K562 (cell line): ENCODE measurements at regions not wholly inside any gene's neighbourhood (a gene's known extent, or its start where the extent isn't known, plus 50 kb on each side); places are given as distances from the start of the nearest gene placed in this dataset.

ENCODE experiments used
- ATAC-seq: fragments of 200-7000 bp; cut with Tn5 transposase; 3 replicates; pipeline ENCODE4 v1.9.1; 2020; ENCODE audit warnings: moderate library complexity
- BruUV-seq: library from RNA; stranded (reverse); fragments of 400-500 nt; replicated peaks from 2 replicates; lab custom pipeline; 2021; lab: Mats Ljungman, UMichigan
- CTCF ChIA-PET: fragments of 300-600 bp; formaldehyde crosslinking; extraction: SDS; loops from one replicate; lab custom pipeline; 2021; ENCODE audit warnings: low intra/inter-chr PET ratio; lab: Yijun Ruan, JAX
- POLR2A ChIA-PET: fragments of 300-600, 350-650 bp; sonication (Branson Sonifier 250); formaldehyde crosslinking; extraction: SDS; loops from one replicate; lab custom pipeline; 2021; ENCODE audit warnings: antibody characterized with exemption, inconsistent platforms; lab: Yijun Ruan, JAX
- DNase-seq, 4 experiments: peaks; one replicate each; pipeline versions ENCODE4 v3.0.0 to v3.0.0-alpha.2; 2011 to 2018; ENCODE audit warnings: low spot score in 3 of 4, mixed read lengths in 3 of 4; ENCODE audit errors: extremely low read depth in 1 of 4
- FAIRE-seq: peaks from 2 replicates; lab custom pipeline; 2011; peaks lifted over from hg19 to GRCh38; lab: Jason Lieb, UNC
- H2AFZ ChIP-seq: 2 replicates; pipeline ENCODE4 v1.6.0; 2011; ENCODE audit warnings: low read depth, low read length, control low read depth, inconsistent platforms
- H3K27ac ChIP-seq: fragments of 200-600 bp; 3 replicates; pipeline ENCODE4 v1.8.0; 2011; ENCODE audit warnings: low read depth, mild to moderate bottlenecking, control low read depth, inconsistent platforms, low read length, moderate library complexity, mixed read lengths; ENCODE audit errors: extremely low read depth
- H3K27me3 ChIP-seq, 2 experiments: fragments of 300-600 bp in 1 of 2; 2 replicates in 1 of 2; 3 replicates in 1 of 2; pipeline versions ENCODE4 v1.6.0 to v1.8.0; 2011; ENCODE audit warnings: inconsistent platforms in 2 of 2, low read length in 2 of 2, mild to moderate bottlenecking in 1 of 2, mixed read lengths in 1 of 2, moderate library complexity in 1 of 2; ENCODE audit not compliant: control insufficient read depth in 2 of 2, insufficient read depth in 2 of 2
- H3K36me3 ChIP-seq: fragments of 300-600 bp; 3 replicates; pipeline ENCODE4 v1.8.0; 2011; ENCODE audit warnings: mild to moderate bottlenecking, low read length, inconsistent platforms; ENCODE audit not compliant: control insufficient read depth, insufficient read depth
- H3K4me1 ChIP-seq, 2 experiments: fragments of 200-600 bp in 1 of 2; replicated peaks in 1 of 2; 2 replicates in 1 of 2; 3 replicates in 1 of 2; pipeline versions ENCODE4 v1.5.1 to v1.8.0; 2011; ENCODE audit warnings: inconsistent platforms in 2 of 2, low read length in 2 of 2, mild to moderate bottlenecking in 1 of 2, mixed read lengths in 1 of 2, moderate library complexity in 1 of 2; ENCODE audit not compliant: control insufficient read depth in 2 of 2, insufficient read depth in 2 of 2
- H3K4me2 ChIP-seq: 2 replicates; pipeline ENCODE4 v1.6.1; 2011; ENCODE audit warnings: low read length, control low read depth, inconsistent platforms, mixed read lengths; ENCODE audit not compliant: insufficient read depth
- H3K4me3 ChIP-seq: fragments of 200-600 bp; sonication (generic), shearing (Covaris generic); 2 replicates; pipeline ENCODE4 v1.5.1; 2016; ENCODE audit warnings: control low read depth, inconsistent platforms
- H3K79me2 ChIP-seq: fragments of 200-600 bp; 3 replicates; pipeline ENCODE4 v1.8.0; 2011; ENCODE audit warnings: low read length, inconsistent platforms; ENCODE audit not compliant: control insufficient read depth, insufficient read depth
- H3K9ac ChIP-seq, 2 experiments: 2 replicates each; pipeline versions ENCODE4 v1.6.0 to v1.6.1; 2011; ENCODE audit warnings: low read depth in 2 of 2, low read length in 2 of 2, control low read depth in 1 of 2, inconsistent platforms in 1 of 2, mild to moderate bottlenecking in 1 of 2, mixed read lengths in 1 of 2; ENCODE audit not compliant: insufficient read depth in 1 of 2
- H3K9me1 ChIP-seq: one replicate; pipeline ENCODE4 v1.6.0; 2011; ENCODE audit warnings: inconsistent platforms, mild to moderate bottlenecking, low read length, moderate library complexity; ENCODE audit not compliant: control insufficient read depth, insufficient read depth
- H3K9me3 ChIP-seq: replicated peaks from 2 replicates; pipeline ENCODE4 v1.5.1; 2011; ENCODE audit warnings: low read depth, low read length, inconsistent platforms; ENCODE audit not compliant: control insufficient read depth, insufficient read depth
- H4K20me1 ChIP-seq: replicated peaks from 2 replicates; pipeline ENCODE4 v1.6.1; 2011; ENCODE audit warnings: low read length, inconsistent platforms, mixed read lengths; ENCODE audit not compliant: control insufficient read depth, insufficient read depth
- CBX5 ChIP-seq: IDR thresholded peaks from 2 replicates; pipeline ENCODE4 v1.6.1; 2014; ENCODE audit warnings: low read depth, borderline replicate concordance
- DPF2 ChIP-seq: fragments of 450-650 bp; IDR thresholded peaks from 2 replicates; pipeline ENCODE4 v1.6.1; 2016
- GATAD2A ChIP-seq: fragments of 450-650 bp; IDR thresholded peaks from 2 replicates; pipeline ENCODE4 v1.6.1; 2017
- HES1 ChIP-seq: fragments of 450-650 bp; IDR thresholded peaks from 2 replicates; pipeline ENCODE4 v1.6.1; 2016; ENCODE audit warnings: low read depth, mild to moderate bottlenecking, moderate library complexity
- HNRNPUL1 ChIP-seq: fragments of 200-400 bp; formaldehyde crosslinking; IDR thresholded peaks from 2 replicates; pipeline ENCODE4 v1.6.1; 2017; ENCODE audit warnings: low read length
- MTA2 ChIP-seq: fragments of 450-650 bp; IDR thresholded peaks from 2 replicates; pipeline ENCODE4 v1.6.1; 2016; ENCODE audit warnings: low read depth
- NCOA1 ChIP-seq: fragments of 450-650 bp; IDR thresholded peaks from 2 replicates; pipeline ENCODE4 v1.6.1; 2016; ENCODE audit warnings: low read depth
- NFIX ChIP-seq: fragments of 250-450 bp; sonication (Bioruptor Pico); IDR thresholded peaks from 2 replicates; pipeline ENCODE4 v1.4.0; 2020; ENCODE audit warnings: low read depth, mild to moderate bottlenecking, moderate library complexity
- NR3C1 ChIP-seq: sonication (generic); formaldehyde crosslinking; IDR thresholded peaks from 2 replicates; pipeline ENCODE4 v1.8.1; 2022; ENCODE audit warnings: missing genetic modification reagents
- POLR3A ChIP-seq: IDR thresholded peaks from 2 replicates; pipeline ENCODE4 v1.6.1; 2011; ENCODE audit warnings: borderline replicate concordance, mild to moderate bottlenecking, moderate library complexity; ENCODE audit not compliant: insufficient read length, insufficient read depth; ENCODE audit errors: extremely low read depth
- PRPF4 ChIP-seq: fragments of 200-400 bp; formaldehyde crosslinking; IDR thresholded peaks from one replicate; pipeline ENCODE4 v1.6.1; 2017; ENCODE audit warnings: low read length, low read depth, mild to moderate bottlenecking; ENCODE audit not compliant: insufficient read depth, poor library complexity, severe bottlenecking
- RBM15 ChIP-seq: fragments of 200-400 bp; formaldehyde crosslinking; IDR thresholded peaks from 2 replicates; pipeline ENCODE4 v1.6.1; 2018; ENCODE audit warnings: mild to moderate bottlenecking, low read length, moderate library complexity; ENCODE audit not compliant: insufficient read depth
- ZNF175 ChIP-seq: fragments of 200-800 bp; sonication (Bioruptor generic); IDR thresholded peaks from 2 replicates; pipeline ENCODE4 v1.6.1; 2016; ENCODE audit warnings: low read depth, mild to moderate bottlenecking, missing genetic modification characterization, missing compliant biosample characterization
- WGBS: fragments of 100-300 bp; shearing (Covaris generic); methylation state at CpG from one replicate; pipeline ENCODE4 v1.1.6; 2016; ENCODE audit warnings: low coverage, mixed read lengths; ENCODE audit not compliant: insufficient coverage; ENCODE audit errors: missing lambda C conversion rate; 5-methylcytosine and 5-hydroxymethylcytosine counted together
- in situ Hi-C: fragments of 300-500 bp; cut with MboI; formaldehyde crosslinking; loops from 4 replicates; pipeline ENCODE4 v1.15.0; 2018; ENCODE audit warnings: inconsistent platforms, mixed read lengths
- intact Hi-C: fragments of 100-400 bp; cut with micrococcal nuclease; formaldehyde crosslinking; loops from 2 replicates; pipeline ENCODE4 v1.14.2; 2022
- TF ChIP-seq, protein P1 (sequence below): fragments of 450-650 bp; IDR thresholded peaks from 2 replicates; pipeline ENCODE4 v1.6.1; 2016; ENCODE audit warnings: borderline replicate concordance

DNA sequence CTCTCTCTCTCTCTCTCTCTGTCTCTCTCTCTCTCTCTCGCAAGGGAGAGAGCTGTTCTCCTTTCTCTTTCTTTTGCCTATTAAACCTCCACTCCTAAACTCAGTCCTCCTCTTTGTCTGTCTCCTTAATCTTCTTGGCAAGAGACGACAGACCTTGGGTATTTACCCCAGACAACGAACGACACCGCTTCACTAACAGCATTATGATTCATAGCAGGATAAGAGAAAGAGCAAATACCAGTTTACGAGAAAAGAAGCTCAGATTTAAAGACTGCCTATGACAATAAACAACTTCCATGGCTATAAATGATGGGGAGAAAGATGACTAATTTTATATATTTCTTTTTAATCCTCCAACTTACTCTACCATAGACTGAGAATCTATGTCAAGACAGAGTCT is 1396.5 kb upstream of the CELF2 start:
- WGBS = 9% methylated on average over 5 of the region's 6 CpGs
- no peaks in the 10 kb centered on the region for H3K9me3 ChIP-seq
- H3K79me2 ChIP-seq = no peaks in the 10 kb centered on the region
- no peak overlapping the region for H3K9ac ChIP-seq
- no peak for TF ChIP-seq HES1
- TF ChIP-seq HNRNPUL1 = no peak
- TF ChIP-seq ZNF175 (CRISPR knock-in tag) = no peak
- no peak for TF ChIP-seq RBM15
- no peak for TF ChIP-seq CBX5
- no peak for TF ChIP-seq GATAD2A
- TF ChIP-seq MTA2 = no peak
- no peak for TF ChIP-seq DPF2
- TF ChIP-seq POLR3A = no peak
- no peak for TF ChIP-seq PRPF4
- TF ChIP-seq NCOA1 = no peak
- TF ChIP-seq, protein P1, sequence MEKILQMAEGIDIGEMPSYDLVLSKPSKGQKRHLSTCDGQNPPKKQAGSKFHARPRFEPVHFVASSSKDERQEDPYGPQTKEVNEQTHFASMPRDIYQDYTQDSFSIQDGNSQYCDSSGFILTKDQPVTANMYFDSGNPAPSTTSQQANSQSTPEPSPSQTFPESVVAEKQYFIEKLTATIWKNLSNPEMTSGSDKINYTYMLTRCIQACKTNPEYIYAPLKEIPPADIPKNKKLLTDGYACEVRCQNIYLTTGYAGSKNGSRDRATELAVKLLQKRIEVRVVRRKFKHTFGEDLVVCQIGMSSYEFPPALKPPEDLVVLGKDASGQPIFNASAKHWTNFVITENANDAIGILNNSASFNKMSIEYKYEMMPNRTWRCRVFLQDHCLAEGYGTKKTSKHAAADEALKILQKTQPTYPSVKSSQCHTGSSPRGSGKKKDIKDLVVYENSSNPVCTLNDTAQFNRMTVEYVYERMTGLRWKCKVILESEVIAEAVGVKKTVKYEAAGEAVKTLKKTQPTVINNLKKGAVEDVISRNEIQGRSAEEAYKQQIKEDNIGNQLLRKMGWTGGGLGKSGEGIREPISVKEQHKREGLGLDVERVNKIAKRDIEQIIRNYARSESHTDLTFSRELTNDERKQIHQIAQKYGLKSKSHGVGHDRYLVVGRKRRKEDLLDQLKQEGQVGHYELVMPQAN = no peak
- TF ChIP-seq NFIX (CRISPR knock-in tag) = no peak
- no peak for TF ChIP-seq NR3C1 (CRISPR knock-in tag)
- H3K27me3 ChIP-seq = no peaks in the 10 kb centered on the region
- CTCF ChIA-PET = no interaction called here
- no peak overlapping the region for H3K4me3 ChIP-seq
- intact Hi-C loops (no loop called here), in situ Hi-C loops (no loop called here)
- H4K20me1 ChIP-seq = no peaks in the 10 kb centered on the region
- POLR2A ChIA-PET = no interaction called here
- DNase-seq = no peak
- H3K36me3 ChIP-seq = no peaks in the 10 kb centered on the region
- no peak overlapping the region for H3K4me2 ChIP-seq
- H3K9me1 ChIP-seq = no peaks in the 10 kb centered on the region
- no peak for ATAC-seq
- H3K4me1 ChIP-seq = no peaks in the 10 kb centered on the region
- BruUV-seq = no TSS peak
- no peak for FAIRE-seq
- H3K27ac ChIP-seq = no peak overlapping the region
- H2AFZ ChIP-seq = no peak overlapping the region
